ENCODE measurements at regions not wholly inside any gene's neighbourhood (a gene's known extent, or its start where the extent isn't known, plus 50 kb on each side); places are given as distances from the start of the nearest gene placed in this dataset.

DNA sequence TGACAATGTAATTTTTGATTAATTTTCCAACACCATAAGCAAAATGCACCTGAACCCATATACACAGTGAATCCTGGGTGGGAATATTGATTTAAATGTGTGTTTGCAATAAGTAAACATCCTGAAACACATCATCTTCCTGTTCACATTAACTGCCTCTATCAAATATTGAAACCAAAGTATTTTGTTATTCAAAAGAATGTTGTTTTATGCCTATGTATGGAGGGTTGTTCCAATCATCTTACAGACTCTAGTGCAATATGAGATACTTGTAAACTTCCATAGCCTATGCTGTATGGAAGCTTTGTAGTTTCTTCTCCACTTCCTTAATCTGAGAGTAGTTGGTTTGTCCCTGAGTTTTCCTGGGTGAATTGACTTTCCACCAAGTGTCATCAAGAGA, 105.4 kb upstream of the SLC7A11 start:
- TF ChIP-seq, protein P1, sequence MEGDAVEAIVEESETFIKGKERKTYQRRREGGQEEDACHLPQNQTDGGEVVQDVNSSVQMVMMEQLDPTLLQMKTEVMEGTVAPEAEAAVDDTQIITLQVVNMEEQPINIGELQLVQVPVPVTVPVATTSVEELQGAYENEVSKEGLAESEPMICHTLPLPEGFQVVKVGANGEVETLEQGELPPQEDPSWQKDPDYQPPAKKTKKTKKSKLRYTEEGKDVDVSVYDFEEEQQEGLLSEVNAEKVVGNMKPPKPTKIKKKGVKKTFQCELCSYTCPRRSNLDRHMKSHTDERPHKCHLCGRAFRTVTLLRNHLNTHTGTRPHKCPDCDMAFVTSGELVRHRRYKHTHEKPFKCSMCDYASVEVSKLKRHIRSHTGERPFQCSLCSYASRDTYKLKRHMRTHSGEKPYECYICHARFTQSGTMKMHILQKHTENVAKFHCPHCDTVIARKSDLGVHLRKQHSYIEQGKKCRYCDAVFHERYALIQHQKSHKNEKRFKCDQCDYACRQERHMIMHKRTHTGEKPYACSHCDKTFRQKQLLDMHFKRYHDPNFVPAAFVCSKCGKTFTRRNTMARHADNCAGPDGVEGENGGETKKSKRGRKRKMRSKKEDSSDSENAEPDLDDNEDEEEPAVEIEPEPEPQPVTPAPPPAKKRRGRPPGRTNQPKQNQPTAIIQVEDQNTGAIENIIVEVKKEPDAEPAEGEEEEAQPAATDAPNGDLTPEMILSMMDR (IDR thresholded peaks at IDR 0.05): no peak
- TF ChIP-seq POLR2A (IDR thresholded peaks at IDR 0.05): no peak

All from lower leg skin (tissue), 3 donors.